H1 (cell line): ENCODE measurements at regions not wholly inside any gene's neighbourhood (a gene's known extent, or its start where the extent isn't known, plus 50 kb on each side); places are given as distances from the start of the nearest gene placed in this dataset.

ENCODE experiments used
- CREB1 ChIP-seq: IDR thresholded peaks from 2 replicates; pipeline ENCODE4 v1.6.1; 2012; ENCODE audit warnings: inconsistent platforms
- CTCF ChIP-seq, 3 experiments: IDR thresholded peaks; 1 replicate in 2 of 3; 2 replicates in 1 of 3; pipeline versions ENCODE4 v1.5.1 to v1.6.1; 2011; ENCODE audit warnings: low read length in 3 of 3, mild to moderate bottlenecking in 3 of 3, inconsistent platforms in 2 of 3, low read depth in 1 of 3, moderate library complexity in 1 of 3; ENCODE audit not compliant: insufficient read depth in 1 of 3; ENCODE audit errors: control extremely low read depth in 1 of 3
- MAFK ChIP-seq: IDR thresholded peaks from 2 replicates; pipeline ENCODE4 v1.6.1; 2012; ENCODE audit warnings: low read depth, mild to moderate bottlenecking, improper control_type of control experiment, low read length
- POLR2A ChIP-seq, 2 experiments: IDR thresholded peaks; 1 replicate in 1 of 2; 2 replicates in 1 of 2; pipeline ENCODE4 v1.6.1; 2011; ENCODE audit warnings: low read depth in 2 of 2, low read length in 2 of 2, mild to moderate bottlenecking in 2 of 2; ENCODE audit errors: control extremely low read depth in 1 of 2
- SIN3A ChIP-seq, 2 experiments: IDR thresholded peaks in 1 of 2; conservative IDR thresholded peaks in 1 of 2; 2 replicates each; pipeline ENCODE4 v1.6.1; 2011 to 2012; ENCODE audit warnings: low read length in 2 of 2, improper control_type of control experiment in 1 of 2, low read depth in 1 of 2, mild to moderate bottlenecking in 1 of 2
- SP1 ChIP-seq: IDR thresholded peaks from 2 replicates; pipeline ENCODE4 v1.6.1; 2011; ENCODE audit warnings: low read depth, low read length
- TF ChIP-seq, protein P1 (sequence below): fragments of 300-600 bp; sonication (generic); IDR thresholded peaks from 2 replicates; pipeline ENCODE4 v1.7.1; 2012; ENCODE audit warnings: low read length, moderate library complexity, mild to moderate bottlenecking, inconsistent platforms; ENCODE audit not compliant: insufficient replicate concordance
- TF ChIP-seq, protein P2 (sequence below): IDR thresholded peaks from 2 replicates; pipeline ENCODE4 v1.6.1; 2011; ENCODE audit warnings: low read length, improper control_type of control experiment

GRCh38 chr5:67809589-67809988, 406.0 kb upstream of the PIK3R1 start (continued):
- TF ChIP-seq, protein P1, sequence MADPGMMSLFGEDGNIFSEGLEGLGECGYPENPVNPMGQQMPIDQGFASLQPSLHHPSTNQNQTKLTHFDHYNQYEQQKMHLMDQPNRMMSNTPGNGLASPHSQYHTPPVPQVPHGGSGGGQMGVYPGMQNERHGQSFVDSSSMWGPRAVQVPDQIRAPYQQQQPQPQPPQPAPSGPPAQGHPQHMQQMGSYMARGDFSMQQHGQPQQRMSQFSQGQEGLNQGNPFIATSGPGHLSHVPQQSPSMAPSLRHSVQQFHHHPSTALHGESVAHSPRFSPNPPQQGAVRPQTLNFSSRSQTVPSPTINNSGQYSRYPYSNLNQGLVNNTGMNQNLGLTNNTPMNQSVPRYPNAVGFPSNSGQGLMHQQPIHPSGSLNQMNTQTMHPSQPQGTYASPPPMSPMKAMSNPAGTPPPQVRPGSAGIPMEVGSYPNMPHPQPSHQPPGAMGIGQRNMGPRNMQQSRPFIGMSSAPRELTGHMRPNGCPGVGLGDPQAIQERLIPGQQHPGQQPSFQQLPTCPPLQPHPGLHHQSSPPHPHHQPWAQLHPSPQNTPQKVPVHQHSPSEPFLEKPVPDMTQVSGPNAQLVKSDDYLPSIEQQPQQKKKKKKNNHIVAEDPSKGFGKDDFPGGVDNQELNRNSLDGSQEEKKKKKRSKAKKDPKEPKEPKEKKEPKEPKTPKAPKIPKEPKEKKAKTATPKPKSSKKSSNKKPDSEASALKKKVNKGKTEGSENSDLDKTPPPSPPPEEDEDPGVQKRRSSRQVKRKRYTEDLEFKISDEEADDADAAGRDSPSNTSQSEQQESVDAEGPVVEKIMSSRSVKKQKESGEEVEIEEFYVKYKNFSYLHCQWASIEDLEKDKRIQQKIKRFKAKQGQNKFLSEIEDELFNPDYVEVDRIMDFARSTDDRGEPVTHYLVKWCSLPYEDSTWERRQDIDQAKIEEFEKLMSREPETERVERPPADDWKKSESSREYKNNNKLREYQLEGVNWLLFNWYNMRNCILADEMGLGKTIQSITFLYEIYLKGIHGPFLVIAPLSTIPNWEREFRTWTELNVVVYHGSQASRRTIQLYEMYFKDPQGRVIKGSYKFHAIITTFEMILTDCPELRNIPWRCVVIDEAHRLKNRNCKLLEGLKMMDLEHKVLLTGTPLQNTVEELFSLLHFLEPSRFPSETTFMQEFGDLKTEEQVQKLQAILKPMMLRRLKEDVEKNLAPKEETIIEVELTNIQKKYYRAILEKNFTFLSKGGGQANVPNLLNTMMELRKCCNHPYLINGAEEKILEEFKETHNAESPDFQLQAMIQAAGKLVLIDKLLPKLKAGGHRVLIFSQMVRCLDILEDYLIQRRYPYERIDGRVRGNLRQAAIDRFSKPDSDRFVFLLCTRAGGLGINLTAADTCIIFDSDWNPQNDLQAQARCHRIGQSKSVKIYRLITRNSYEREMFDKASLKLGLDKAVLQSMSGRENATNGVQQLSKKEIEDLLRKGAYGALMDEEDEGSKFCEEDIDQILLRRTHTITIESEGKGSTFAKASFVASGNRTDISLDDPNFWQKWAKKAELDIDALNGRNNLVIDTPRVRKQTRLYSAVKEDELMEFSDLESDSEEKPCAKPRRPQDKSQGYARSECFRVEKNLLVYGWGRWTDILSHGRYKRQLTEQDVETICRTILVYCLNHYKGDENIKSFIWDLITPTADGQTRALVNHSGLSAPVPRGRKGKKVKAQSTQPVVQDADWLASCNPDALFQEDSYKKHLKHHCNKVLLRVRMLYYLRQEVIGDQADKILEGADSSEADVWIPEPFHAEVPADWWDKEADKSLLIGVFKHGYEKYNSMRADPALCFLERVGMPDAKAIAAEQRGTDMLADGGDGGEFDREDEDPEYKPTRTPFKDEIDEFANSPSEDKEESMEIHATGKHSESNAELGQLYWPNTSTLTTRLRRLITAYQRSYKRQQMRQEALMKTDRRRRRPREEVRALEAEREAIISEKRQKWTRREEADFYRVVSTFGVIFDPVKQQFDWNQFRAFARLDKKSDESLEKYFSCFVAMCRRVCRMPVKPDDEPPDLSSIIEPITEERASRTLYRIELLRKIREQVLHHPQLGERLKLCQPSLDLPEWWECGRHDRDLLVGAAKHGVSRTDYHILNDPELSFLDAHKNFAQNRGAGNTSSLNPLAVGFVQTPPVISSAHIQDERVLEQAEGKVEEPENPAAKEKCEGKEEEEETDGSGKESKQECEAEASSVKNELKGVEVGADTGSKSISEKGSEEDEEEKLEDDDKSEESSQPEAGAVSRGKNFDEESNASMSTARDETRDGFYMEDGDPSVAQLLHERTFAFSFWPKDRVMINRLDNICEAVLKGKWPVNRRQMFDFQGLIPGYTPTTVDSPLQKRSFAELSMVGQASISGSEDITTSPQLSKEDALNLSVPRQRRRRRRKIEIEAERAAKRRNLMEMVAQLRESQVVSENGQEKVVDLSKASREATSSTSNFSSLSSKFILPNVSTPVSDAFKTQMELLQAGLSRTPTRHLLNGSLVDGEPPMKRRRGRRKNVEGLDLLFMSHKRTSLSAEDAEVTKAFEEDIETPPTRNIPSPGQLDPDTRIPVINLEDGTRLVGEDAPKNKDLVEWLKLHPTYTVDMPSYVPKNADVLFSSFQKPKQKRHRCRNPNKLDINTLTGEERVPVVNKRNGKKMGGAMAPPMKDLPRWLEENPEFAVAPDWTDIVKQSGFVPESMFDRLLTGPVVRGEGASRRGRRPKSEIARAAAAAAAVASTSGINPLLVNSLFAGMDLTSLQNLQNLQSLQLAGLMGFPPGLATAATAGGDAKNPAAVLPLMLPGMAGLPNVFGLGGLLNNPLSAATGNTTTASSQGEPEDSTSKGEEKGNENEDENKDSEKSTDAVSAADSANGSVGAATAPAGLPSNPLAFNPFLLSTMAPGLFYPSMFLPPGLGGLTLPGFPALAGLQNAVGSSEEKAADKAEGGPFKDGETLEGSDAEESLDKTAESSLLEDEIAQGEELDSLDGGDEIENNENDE = no peak
- TF ChIP-seq, protein P2, sequence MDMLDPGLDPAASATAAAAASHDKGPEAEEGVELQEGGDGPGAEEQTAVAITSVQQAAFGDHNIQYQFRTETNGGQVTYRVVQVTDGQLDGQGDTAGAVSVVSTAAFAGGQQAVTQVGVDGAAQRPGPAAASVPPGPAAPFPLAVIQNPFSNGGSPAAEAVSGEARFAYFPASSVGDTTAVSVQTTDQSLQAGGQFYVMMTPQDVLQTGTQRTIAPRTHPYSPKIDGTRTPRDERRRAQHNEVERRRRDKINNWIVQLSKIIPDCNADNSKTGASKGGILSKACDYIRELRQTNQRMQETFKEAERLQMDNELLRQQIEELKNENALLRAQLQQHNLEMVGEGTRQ = no peak
- TF ChIP-seq CREB1 (no peak), SP1 (no peak), MAFK (no peak), SIN3A (conservative IDR thresholded peaks at IDR 0.05 in 1 of 2, IDR thresholded peaks at IDR 0.05 in 1 of 2; ENCODE audit: low read depth in 1 of 2, low read length in 2 of 2) (no peak), CTCF (IDR thresholded peaks at IDR 0.05; ENCODE audit: control extremely low read depth in 1 of 3, insufficient read depth in 1 of 3, low read depth in 1 of 3, low read length in 3 of 3) (no peak), POLR2A (IDR thresholded peaks at IDR 0.05; ENCODE audit: control extremely low read depth in 1 of 2, low read depth in 2 of 2, low read length in 2 of 2) (no peak)
